WI38 (cell line): ENCODE measurements at regions not wholly inside any gene's neighbourhood (a gene's known extent, or its start where the extent isn't known, plus 50 kb on each side); places are given as distances from the start of the nearest gene placed in this dataset.

ENCODE experiments used
- H3K4me3 ChIP-seq: 2 replicates; pipeline ENCODE4 v1.5.1; 2011; ENCODE audit warnings: low read depth, mild to moderate bottlenecking, control low read depth, low read length
- CTCF ChIP-seq: IDR thresholded peaks from 2 replicates; pipeline ENCODE4 v1.5.1; 2012; ENCODE audit warnings: low read depth, mild to moderate bottlenecking, control low read depth, low read length

GRCh38 chr12:67797185-67797741, 148.7 kb downstream of the DYRK2 start:
- TF ChIP-seq CTCF, result no peak
- H3K4me3 ChIP-seq, result no peak overlapping the region

- no peak overlapping the region for H3K4me3 ChIP-seq
- no peak for TF ChIP-seq CTCF
These were observed 149.2 kb downstream of the DYRK2 start for GRCh38 chr12:67797753-67798152.

- no peak for TF ChIP-seq CTCF
- no peak overlapping the region for H3K4me3 ChIP-seq
These were observed 150.2 kb downstream of the DYRK2 start for GRCh38 chr12:67798768-67799167.

- H3K4me3 ChIP-seq, result no peak overlapping the region
- no peak for TF ChIP-seq CTCF
These were observed 154.2 kb downstream of the DYRK2 start for GRCh38 chr12:67802731-67803130.

GRCh38 chr12:67803278-67803993, 154.9 kb downstream of the DYRK2 start:
- TF ChIP-seq CTCF, result no peak

GRCh38 chr12:67804168-67804567, 155.6 kb downstream of the DYRK2 start:
- no peak overlapping the region for H3K4me3 ChIP-seq
- no peak for TF ChIP-seq CTCF

More at GRCh38 chr12:67803278-67803993, 154.9 kb downstream of the DYRK2 start:
- H3K4me3 ChIP-seq, result no peak overlapping the region

- TF ChIP-seq CTCF, result no peak
- peak overlapping the region; percentile 25 for H3K4me3 ChIP-seq
These were observed 159.3 kb downstream of the DYRK2 start for GRCh38 chr12:67807814-67808213.
